ENCODE measurements at regions not wholly inside any gene's neighbourhood (a gene's known extent, or its start where the extent isn't known, plus 50 kb on each side); places are given as distances from the start of the nearest gene placed in this dataset.
"Not testable (repeated sequence)": the region's sequence is repeated elsewhere in the genome, so short reads cannot be mapped to it uniquely, and the experiment has no call there.

- H3K27me3 Mint-ChIP-seq (ENCODE audit: low read depth, poor library complexity) = peaks cover 3% of the 10 kb centered on the region
- no peaks in the 10 kb centered on the region for H3K9me3 Mint-ChIP-seq
- no peak for TF ChIP-seq CTCF (IDR thresholded peaks at IDR 0.05)
- H3K36me3 Mint-ChIP-seq (ENCODE audit: low read depth) = no peaks in the 10 kb centered on the region
- no peak overlapping the region for H3K4me3 Mint-ChIP-seq
- H3K27ac Mint-ChIP-seq = no peak overlapping the region
- no peaks in the 10 kb centered on the region for H3K4me1 Mint-ChIP-seq
- DNase-seq = no peak
These were observed 1754.2 kb downstream of the BRINP3 start for GRCh38 chr1:188723332-188724020.

- no peak overlapping the region for H3K27ac Mint-ChIP-seq
- DNase-seq = no peak
- TF ChIP-seq CTCF (IDR thresholded peaks at IDR 0.05) = no peak
- H3K4me1 Mint-ChIP-seq = no peaks in the 10 kb centered on the region
- no peaks in the 10 kb centered on the region for H3K27me3 Mint-ChIP-seq (ENCODE audit: low read depth, poor library complexity)
- no peaks in the 10 kb centered on the region for H3K36me3 Mint-ChIP-seq (ENCODE audit: low read depth)
- no peak overlapping the region for H3K4me3 Mint-ChIP-seq
- H3K9me3 Mint-ChIP-seq = no peaks in the 10 kb centered on the region
These were observed 1748.6 kb downstream of the BRINP3 start for GRCh38 chr1:188729039-188729438.

GRCh38 chr1:188735567-188735966 is 1742.1 kb downstream of the BRINP3 start:
- no peak overlapping the region for H3K4me3 Mint-ChIP-seq
- no peak for TF ChIP-seq CTCF (IDR thresholded peaks at IDR 0.05)
- no peaks in the 10 kb centered on the region for H3K4me1 Mint-ChIP-seq
- no peaks in the 10 kb centered on the region for H3K27me3 Mint-ChIP-seq (ENCODE audit: low read depth, poor library complexity)
- H3K36me3 Mint-ChIP-seq (ENCODE audit: low read depth) = no peaks in the 10 kb centered on the region
- DNase-seq = no peak
- no peaks in the 10 kb centered on the region for H3K9me3 Mint-ChIP-seq
- no peak overlapping the region for H3K27ac Mint-ChIP-seq

- peaks cover 26% of the 10 kb centered on the region for H3K9me3 Mint-ChIP-seq
- H3K27ac Mint-ChIP-seq; DNase-seq; H3K4me3 Mint-ChIP-seq; H3K36me3 Mint-ChIP-seq (ENCODE audit: low read depth); H3K27me3 Mint-ChIP-seq (ENCODE audit: low read depth, poor library complexity); H3K4me1 Mint-ChIP-seq: not testable (repeated sequence)
These were observed 1728.4 kb downstream of the BRINP3 start for GRCh38 chr1:188749275-188749674.

- not testable (repeated sequence) for H3K4me3 Mint-ChIP-seq; H3K27me3 Mint-ChIP-seq (ENCODE audit: low read depth, poor library complexity); H3K4me1 Mint-ChIP-seq; H3K27ac Mint-ChIP-seq; DNase-seq; H3K36me3 Mint-ChIP-seq (ENCODE audit: low read depth)
- peaks cover 35% of the 10 kb centered on the region for H3K9me3 Mint-ChIP-seq
These were observed 1725.6 kb downstream of the BRINP3 start for GRCh38 chr1:188752027-188752426.

- H3K27ac Mint-ChIP-seq; H3K4me3 Mint-ChIP-seq; DNase-seq; H3K27me3 Mint-ChIP-seq (ENCODE audit: low read depth, poor library complexity); H3K36me3 Mint-ChIP-seq (ENCODE audit: low read depth); H3K4me1 Mint-ChIP-seq: not testable (repeated sequence)
- peaks cover 11% of the 10 kb centered on the region for H3K9me3 Mint-ChIP-seq
These were observed 1719.9 kb downstream of the BRINP3 start for GRCh38 chr1:188757747-188758146.

- no peaks in the 10 kb centered on the region for H3K36me3 Mint-ChIP-seq (ENCODE audit: low read depth)
- no peak overlapping the region for H3K4me3 Mint-ChIP-seq
- peaks cover 4% of the 10 kb centered on the region for H3K4me1 Mint-ChIP-seq
- peaks cover 3% of the 10 kb centered on the region for H3K9me3 Mint-ChIP-seq
- H3K27ac Mint-ChIP-seq = no peak overlapping the region
- DNase-seq = no peak
- no peak for TF ChIP-seq CTCF (IDR thresholded peaks at IDR 0.05)
- H3K27me3 Mint-ChIP-seq (ENCODE audit: low read depth, poor library complexity) = no peaks in the 10 kb centered on the region
These were observed 1716.4 kb downstream of the BRINP3 start for GRCh38 chr1:188761226-188761625.

Measured in nephron progenitor cell (in vitro differentiated cells).